T-helper 2 cell (primary cell): ENCODE measurements at regions not wholly inside any gene's neighbourhood (a gene's known extent, or its start where the extent isn't known, plus 50 kb on each side); places are given as distances from the start of the nearest gene placed in this dataset.
"Not testable (repeated sequence)": the region's sequence is repeated elsewhere in the genome, so short reads cannot be mapped to it uniquely, and the experiment has no call there.

ENCODE experiments used
- DNase-seq, 5 experiments: peaks; one replicate each; pipeline versions ENCODE4 v3.0.0 to v3.0.0-alpha.2; 2012 to 2022

DNA sequence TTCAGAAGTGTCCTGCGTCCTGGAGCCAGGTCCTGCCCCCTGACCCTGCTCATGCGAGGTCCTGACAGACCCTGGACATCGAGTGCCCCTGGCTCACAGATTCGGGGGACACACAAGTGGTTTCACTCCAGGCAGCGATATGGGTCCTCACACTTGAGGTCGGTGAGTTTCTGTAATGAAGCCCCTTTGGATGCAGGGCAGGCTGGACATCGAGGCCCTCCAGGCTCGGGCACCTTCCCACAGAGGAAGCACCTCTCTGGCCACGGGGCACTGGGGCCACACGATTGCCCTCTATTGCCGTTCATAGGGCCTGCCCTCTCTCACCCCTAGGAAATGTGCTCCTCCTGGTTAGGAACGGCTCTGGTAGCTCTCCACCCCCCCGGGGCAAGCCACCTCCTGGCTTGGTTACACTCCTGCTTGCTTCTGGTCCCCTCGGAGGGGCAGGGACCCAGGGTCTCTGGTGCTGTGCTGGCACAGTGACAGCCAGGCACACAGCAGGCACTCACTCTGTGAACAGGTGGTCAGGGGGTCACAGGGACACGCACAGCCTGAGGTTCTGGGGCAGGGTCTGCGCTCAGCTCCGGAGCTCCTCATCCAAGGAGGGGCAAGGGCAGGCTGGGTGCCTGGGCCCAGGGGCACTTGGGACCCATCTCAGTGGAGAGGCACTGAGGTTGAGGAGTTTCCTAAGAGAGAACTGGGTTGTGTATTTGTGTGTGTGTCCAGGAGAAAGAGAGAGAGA, 907.7 kb downstream of the BRD1 start:
- no peak for DNase-seq

DNA sequence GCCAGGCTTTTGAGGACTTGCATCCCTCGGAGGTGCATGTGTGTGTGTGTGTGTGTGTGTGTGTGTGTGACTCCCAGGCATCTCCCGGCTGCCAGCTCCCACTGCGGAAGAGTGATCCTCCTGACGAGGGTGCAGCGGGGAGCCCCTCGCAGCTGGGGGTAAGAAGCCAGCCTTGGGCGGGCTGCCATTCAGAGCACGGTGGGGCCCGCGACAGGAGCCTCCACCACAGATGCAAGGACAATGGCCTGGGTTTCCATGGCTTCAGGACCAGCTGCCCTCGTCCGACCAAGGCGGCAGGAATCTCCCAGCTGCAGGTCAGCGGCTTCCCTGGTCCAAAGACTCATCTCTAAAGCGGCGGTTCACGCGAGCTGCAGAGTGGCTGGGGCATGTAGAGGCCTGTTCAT, 908.5 kb downstream of the BRD1 start:
- no peak for DNase-seq

DNA sequence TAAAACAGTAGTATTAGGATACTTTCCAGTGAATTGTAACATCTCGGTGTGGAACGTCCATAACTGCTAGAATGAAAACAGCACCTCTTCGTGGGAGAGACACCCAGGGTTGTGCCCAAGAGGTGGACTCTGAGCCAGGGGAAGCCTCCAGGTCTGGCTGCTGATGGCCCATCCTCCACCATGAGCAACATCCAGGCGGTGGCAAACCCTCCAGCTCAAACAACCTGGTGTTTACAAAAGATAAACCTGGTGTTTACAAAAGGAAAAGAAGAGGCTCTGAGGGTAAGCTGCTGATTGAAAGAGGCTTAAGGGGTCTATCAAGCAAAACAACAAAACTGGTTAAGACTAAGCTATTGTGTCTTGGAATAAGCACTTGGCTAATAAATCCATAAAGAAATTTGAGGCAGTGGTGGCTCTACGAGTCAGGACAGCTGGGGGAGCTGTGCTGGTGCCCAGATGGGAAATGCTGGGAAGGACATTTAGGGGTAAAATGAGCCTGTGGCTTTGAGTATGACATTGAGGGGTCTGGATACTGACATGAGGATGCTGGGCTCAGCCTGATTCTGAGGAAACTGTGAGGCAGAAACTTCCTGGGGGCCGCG, 909.0 kb downstream of the BRD1 start:
- DNase-seq: no peak

DNA sequence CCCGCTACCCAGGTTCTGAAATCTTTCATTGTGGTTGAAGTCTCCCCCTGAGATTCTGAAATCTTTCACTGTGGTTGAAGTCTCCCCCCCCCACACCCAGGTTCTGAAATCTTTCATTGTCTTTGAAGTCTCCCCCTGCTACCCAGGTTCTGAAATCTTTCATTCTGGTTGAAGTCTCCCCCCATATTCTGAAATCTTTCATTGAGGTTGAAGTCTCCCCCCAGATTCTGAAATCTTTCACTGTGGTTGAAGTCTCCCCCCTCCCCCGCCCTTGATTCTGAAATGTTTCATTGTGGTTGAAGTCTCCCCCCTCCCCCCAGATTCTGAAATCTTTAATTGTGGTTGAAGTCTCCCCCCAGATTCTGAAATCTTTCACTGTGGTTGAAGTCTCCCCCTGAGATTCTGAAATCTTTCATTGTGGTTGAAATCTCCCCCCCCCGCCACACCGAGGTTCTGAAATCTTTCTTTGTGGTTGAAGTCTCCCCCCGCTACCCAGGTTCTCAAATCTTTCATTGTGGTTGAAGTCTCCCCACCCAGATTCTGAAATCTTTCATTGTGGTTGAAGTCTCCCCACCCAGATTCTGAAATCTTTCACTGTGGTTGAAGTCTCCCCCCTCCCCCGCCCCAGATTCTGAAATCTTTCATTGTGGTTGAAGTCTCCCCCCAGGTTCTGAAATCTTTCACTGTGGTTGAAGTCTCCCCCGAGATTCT, 915.2 kb downstream of the BRD1 start:
- peak in 1 of 5 experiments; percentile 34 for DNase-seq

DNA sequence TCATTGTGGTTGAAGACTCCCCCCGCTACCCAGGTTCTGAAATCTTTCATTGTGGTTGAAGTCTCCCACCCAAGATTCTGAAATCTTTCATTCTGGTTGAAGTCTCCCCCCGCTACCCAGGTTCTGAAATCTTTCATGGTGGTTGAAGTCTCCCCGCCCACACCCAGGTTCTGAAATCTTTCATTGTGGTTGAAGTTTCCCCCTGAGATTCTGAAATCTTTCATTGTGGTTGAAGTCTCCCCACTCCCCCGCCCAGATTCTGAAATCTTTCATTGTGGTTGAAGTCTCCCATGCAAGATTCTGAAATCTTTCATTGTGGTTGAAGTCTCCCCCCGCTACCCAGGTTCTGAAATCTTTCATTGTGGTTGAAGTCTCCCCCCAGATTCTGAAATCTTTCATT, 916.0 kb downstream of the BRD1 start:
- peak in 1 of 5 experiments; percentile 22 for DNase-seq

DNA sequence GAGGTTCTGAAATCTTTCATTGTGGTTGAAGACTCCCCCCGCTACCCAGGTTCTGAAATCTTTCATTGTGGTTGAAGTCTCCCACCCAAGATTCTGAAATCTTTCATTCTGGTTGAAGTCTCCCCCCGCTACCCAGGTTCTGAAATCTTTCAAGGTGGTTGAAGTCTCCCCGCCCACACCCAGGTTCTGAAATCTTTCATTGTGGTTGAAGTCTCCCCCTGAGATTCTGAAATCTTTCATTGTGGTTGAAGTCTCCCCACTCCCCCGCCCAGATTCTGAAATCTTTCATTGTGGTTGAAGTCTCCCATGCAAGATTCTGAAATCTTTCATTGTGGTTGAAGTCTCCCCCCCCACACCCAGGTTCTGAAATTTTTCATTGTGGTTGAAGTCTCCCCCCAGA, 916.6 kb downstream of the BRD1 start:
- DNase-seq: not testable (repeated sequence)

DNA sequence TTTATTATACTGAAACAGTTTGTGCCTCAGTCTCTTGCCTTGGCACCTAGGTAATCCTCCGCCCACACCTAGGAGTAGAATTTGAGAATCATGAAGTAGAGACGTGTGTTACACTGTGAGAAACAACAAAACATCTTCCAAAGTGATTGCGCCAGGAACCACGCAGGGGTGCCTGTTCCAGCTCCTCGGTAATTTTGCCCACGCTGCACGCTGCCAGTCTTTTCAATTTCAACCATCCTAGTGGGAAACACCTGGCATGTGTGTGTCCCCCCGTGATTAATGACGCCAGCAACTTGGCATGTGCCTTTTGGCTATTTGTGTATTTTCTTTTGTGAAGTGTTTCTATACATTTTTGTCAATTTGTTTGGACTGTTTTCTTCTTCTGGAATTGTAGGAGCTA, 919.1 kb downstream of the BRD1 start:
- DNase-seq: no peak

DNA sequence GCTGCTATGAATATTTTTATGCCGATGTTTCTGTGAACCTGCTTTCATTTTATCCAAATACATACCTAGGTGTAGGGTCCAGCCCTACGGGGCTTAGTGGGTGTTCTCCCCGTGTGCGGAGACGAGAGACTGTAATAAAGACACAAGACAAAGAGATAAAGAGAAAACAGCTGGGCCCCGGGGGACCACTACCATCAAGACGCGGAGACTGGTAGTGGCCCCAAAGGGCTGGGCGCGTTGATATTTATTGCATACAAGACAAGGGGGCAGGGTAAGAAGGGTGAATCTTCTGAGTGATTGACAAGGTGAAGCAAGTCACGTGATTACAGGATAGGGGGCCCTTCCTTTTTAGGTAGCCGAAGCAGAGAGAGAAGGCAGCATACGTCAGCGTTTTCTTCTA, 920.1 kb downstream of the BRD1 start:
- DNase-seq: no peak

DNA sequence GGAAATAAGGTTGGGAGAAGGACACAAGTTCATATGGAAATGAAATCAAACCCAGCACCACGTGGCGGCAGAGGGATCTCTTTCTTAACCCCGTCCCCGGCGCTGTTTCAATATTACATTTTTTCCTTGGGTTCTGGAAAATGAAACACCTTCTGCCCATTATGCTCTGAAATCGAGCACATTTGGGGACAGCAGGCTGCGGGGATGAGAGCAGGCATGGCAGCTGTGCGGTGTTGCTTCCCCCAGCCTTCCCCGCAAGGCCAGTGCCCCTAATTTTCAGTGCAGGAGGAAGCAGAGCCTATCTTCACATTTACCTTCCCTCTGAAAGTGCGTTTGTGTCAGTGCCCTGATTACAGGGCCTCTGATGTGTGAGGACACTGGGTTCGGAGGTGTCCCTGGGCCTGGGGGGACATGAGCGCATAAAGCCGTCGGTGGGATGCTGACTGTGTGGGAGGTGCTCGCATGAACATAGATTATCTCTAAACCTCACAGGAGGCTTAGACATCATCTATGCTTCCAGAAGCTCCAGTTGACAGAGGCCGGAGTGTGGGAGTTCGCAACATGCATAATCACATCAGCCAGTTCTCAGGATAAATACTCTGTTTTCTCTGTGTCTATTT, 921.3 kb downstream of the BRD1 start:
- no peak for DNase-seq

DNA sequence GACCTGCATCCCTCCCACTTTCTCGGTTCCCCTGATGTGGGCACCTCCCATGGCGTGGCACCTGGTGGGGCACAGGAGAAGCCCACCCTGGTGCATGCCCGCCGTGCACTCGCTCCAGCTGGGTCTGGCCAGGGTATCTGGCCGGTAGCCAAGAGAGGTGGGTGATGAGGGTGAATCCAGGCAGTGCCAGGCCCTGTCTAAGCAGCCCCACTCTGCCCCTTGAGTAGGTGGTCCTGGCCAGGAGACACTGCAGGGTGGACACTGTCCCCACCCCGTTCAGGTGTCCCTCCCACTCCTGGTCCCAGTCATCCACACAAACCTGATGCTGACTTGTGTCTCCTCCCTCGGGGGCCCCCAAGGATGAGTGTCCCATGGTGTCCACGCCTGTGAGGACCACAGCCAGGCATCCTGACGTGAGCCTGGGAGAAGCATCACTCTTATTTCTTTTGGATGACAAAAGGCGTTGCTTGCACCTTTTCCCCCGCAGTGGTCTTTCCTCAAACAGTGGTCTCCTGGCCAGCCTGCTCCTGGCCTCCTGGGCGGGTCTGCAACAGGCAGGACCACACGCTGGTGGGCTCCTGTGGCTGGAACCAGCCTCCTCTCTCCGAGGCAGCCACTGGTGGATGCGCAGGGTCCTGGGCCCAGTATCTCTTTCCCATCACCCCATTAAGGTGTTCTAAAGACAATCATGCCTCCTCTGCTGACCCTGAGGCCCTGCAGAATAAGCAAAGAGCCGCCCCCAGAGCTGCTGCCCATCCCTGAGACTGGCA, 922.3 kb downstream of the BRD1 start:
- no peak for DNase-seq

DNA sequence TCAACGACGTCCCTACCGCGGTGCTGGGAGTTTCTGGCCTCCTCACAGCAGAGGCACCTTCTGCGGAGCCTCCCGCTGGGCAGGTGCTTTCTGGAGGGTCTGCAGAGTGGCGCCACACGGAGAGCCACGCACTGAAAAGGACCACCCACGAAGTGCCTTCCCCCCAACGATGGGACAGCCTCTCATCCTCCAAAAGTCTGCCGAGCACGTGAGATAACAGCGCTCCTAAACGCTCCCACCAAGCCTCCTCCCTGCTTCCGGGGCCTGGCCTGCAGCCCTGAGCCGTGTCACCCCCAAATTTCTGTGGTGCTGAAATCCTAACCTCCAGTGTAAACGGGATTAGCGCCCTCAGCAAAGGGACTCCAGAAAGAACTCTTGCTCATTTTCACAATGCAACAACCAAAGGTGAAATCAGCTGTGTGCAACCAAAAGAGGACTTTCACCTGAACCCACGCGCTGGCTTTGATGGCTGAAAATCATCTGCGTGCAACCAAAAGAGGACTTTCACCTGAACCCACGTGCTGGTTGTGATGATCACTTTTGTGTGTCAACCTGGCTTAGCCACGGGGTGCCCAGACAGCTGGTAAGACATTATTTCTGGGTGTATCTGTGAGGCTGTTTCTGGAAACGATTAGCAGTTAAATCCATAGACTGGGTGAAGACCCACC, 924.6 kb downstream of the BRD1 start:
- no peak for DNase-seq

DNA sequence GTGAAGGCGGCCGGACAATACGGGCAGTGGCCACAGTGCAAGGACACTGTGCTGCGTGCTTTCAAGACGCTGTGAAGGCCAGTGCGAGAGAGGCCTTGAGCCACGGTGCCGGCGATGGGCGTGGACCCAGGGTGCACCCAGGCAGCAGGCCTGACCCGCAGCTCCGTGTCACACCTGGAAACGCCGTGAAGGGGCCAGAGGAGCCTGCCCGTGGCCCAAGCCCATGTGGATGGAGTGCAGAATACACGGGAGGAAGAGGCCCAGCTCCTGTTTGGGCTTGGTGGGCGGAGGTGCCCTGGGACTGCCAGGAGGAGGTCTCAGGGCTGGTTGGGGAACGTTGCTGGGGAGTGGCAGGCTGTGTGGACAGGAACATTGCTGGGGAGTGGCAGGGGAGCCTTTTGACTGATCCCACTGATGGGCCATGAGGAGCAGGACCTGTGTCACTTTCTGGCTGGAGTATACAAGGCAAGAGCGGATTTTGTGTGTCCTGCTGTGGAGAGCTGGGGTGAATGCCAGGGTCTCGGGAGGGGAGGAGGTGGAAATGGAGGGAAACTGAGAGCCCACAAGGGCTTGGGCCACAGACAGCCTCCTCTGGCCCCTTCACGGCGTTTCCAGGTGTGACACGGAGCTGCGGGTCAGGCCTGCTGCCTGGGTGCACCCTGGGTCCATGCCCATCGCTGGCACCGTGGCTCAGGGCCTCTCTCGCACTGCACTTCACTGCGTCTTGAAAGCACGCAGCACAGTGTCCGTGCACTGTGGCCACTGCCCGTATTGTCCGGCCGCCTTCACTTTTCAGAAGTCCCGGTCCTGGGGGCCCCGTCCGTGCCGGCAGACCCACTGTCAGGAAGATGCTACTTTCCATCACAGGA, 925.4 kb downstream of the BRD1 start:
- DNase-seq: no peak

DNA sequence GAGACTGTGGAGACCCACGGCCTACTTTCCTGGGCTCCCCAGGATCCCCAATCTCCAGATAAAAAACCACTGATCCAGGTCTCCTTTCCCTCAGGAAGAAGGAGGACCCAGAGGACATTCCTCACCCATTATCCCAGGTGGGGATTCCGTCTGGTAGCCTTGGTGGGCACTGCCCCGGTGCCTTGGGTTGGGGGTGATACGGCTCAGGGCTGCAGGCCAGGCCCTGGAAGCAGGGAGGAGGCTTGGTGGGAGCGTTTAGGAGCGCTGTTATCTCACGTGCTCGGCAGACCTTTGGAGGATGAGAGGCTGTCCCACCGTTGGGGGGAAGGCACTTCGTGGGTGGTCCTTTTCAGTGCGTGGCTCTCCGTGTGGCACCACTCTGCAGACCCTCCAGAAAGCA, 926.3 kb downstream of the BRD1 start:
- no peak for DNase-seq

DNA sequence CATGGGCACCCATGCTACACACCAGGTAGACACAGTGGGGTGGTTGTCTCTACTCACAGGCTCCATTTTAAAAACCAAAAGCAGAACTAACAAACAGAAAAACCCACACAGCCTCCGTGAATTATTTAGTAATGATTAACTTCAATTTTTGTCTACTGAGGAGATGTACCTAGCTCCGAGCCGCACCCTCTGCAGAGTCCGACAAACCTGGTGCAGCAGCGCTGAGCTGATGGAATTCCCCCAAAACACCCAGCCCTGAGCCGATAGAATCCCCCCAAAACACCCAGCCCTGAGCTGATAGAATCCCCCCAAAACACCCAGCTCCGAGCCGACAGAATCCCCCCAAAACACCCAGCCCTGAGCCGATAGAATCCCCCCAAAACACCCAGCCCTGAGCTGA, 927.0 kb downstream of the BRD1 start:
- DNase-seq: no peak

DNA sequence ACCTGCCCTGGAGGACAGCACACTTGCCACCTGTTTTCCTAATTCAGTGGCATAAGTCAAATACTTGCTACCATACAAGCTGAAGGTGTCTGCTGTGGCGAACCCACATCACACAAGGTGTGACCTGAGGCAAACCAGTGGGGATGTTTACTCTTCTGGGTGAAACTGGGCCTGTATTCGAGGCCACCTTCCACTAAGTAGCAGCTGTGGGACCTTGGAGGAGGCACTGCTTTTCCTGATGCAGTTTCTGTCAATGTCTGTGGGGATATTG, 927.4 kb downstream of the BRD1 start:
- DNase-seq: no peak

DNA sequence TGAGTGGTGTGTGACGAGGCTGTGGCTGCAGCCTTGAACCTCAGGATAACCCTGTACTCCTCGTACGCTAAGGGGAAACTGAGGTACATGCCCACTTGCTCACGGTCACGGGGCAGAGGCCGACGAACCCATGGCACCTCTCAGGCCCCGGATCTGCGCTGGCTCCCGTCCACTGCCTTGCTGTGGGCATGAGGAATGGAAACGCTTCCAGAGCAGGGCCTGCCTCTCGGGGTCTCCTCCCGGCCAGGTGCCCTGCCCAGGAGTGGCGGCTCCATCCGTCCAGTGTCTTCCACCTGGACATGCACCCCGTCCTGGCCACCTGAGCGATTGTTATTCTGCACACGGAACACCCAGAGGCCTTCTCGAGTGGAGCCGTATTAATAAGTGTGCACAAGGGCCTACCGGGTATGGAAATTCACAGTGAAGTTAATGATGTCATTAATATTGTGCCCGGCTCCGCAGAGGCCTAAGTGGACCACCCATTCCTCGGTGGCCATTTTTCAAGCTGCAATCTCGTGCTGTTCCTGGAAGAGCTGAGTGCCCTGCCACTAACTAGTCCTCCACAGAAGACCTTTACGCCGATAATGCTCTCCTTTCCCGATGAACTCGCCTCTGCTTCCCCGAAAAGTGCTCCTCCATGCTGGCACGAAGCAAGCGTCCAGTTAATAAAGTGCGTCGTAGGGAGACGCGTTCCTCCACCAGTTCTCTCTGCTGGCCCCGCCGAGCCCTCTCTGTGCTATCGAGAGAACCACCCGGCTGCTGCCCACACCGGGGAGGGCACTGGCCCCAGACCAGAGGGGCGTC, 927.9 kb downstream of the BRD1 start:
- no peak for DNase-seq

DNA sequence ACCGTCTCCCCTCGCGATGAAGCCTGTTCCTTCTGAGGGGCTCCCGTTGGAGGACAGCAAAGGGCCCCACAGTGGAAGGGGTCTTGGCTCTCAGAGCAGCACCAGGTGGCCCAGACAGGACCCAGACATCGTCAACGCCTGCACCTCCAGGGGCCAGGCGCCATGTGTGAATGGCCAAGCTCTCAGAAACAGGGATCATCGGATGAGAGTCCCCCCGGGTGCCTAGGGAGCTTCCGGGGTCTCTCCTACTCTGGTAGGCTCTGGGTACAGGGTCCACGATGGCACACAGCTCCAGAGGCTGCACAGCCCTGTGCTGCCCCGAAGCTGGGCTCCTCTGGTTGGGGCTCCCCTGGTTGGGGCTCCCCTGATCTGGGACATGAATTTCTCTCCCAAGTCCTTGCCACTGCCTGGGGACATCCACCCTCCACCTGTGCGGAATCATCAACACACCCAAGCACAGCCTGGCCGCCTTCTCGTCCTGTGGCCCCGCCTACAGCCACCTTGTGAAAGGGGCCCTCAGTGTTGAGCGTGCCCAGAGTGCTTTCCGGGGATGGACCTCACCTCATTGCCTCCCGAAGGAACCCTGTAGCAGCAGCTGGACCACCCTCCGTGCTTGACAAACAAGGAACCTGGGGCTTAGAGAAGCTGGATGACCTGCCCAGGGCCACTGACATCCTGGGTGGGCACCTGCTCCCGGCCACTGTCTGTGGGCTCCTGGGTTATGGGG, 929.0 kb downstream of the BRD1 start:
- DNase-seq: no peak

DNA sequence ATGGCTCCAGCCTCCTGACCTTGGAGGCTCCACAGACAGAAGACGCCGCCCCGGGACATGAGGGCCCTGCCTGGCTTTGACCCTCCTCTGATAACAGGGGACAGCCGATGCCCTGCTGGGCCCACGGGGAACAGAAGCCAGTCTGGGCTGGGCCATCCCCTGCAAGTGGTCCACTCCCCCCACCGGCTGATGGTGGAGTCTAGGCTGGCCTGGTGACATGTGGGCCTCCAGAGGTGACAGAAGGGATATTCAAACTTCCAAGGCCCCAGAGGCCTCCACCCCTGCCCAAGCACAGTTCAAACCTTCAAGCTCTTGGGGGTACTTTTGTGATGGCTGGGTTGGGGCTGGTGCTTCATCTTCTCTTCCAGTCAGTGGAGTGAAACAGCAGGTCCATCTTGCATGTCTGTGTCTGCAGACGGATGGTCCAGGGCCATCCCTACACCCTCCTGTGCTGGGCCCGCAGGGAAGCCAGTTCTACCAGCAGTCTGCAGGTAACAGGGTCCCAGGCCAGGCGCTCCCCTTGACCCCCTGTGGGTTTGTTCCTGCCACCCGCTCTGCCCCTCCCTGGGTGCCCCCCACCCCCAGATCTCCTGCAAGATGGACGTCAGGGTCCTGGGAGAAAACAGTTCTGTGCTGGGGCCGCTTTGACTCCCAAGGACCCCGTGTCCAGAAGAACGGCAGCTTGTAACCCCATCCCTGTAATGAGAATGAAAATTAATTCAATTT, 929.9 kb downstream of the BRD1 start:
- no peak for DNase-seq
